GM18867 (cell line): ENCODE measurements at regions not wholly inside any gene's neighbourhood (a gene's known extent, or its start where the extent isn't known, plus 50 kb on each side); places are given as distances from the start of the nearest gene placed in this dataset.
"Not testable (repeated sequence)": the region's sequence is repeated elsewhere in the genome, so short reads cannot be mapped to it uniquely, and the experiment has no call there.

Source experiments
- ATAC-seq: cut with Tn5 transposase; IDR thresholded peaks from one replicate; pipeline ENCODE4 v1.9.1; 2021; ENCODE audit warnings: mild to moderate bottlenecking, moderate library complexity; ENCODE audit not compliant: unreplicated experiment

- no peak for ATAC-seq
Measured at GRCh38 chr5:174459071-174459702, 265.2 kb upstream of the MSX2 start.

- no peak for ATAC-seq
Measured at GRCh38 chr5:174459832-174460448, 264.4 kb upstream of the MSX2 start.

- no peak for ATAC-seq
Measured at GRCh38 chr5:174462129-174462528, 262.3 kb upstream of the MSX2 start.

- ATAC-seq, result no peak
Measured at GRCh38 chr5:174464504-174465165, 259.7 kb upstream of the MSX2 start.

GRCh38 chr5:174471528-174471927 is 252.9 kb upstream of the MSX2 start:
- not testable (repeated sequence) for ATAC-seq

GRCh38 chr5:174472956-174473355 is 251.4 kb upstream of the MSX2 start:
- ATAC-seq, result no peak

- ATAC-seq, result not testable (repeated sequence)
Measured at GRCh38 chr5:174476001-174476400, 248.4 kb upstream of the MSX2 start.

GRCh38 chr5:174479325-174479724 is 245.1 kb upstream of the MSX2 start:
- no peak for ATAC-seq

- no peak for ATAC-seq
Measured at GRCh38 chr5:174481737-174482136, 242.6 kb upstream of the MSX2 start.

GRCh38 chr5:174482607-174483024 is 241.8 kb upstream of the MSX2 start:
- no peak for ATAC-seq

GRCh38 chr5:174483411-174483810 is 241.0 kb upstream of the MSX2 start:
- no peak for ATAC-seq

GRCh38 chr5:174489215-174489614 is 235.2 kb upstream of the MSX2 start:
- ATAC-seq, result no peak

GRCh38 chr5:174489920-174490597 is 234.3 kb upstream of the MSX2 start:
- ATAC-seq, result no peak

GRCh38 chr5:174490728-174491127 is 233.7 kb upstream of the MSX2 start:
- no peak for ATAC-seq

GRCh38 chr5:174491265-174491664 is 233.1 kb upstream of the MSX2 start:
- no peak for ATAC-seq

- no peak for ATAC-seq
Measured at GRCh38 chr5:174491761-174492350, 232.5 kb upstream of the MSX2 start.

GRCh38 chr5:174493530-174493929 is 230.9 kb upstream of the MSX2 start:
- no peak for ATAC-seq

- ATAC-seq, result not testable (repeated sequence)
Measured at GRCh38 chr5:174497939-174498338, 226.4 kb upstream of the MSX2 start.

- ATAC-seq, result not testable (repeated sequence)
Measured at GRCh38 chr5:174498575-174498974, 225.8 kb upstream of the MSX2 start.

- ATAC-seq, result no peak
Measured at GRCh38 chr5:174500636-174501035, 223.7 kb upstream of the MSX2 start.

- ATAC-seq, result no peak
Measured at GRCh38 chr5:174501461-174502069, 222.8 kb upstream of the MSX2 start.
